ENCODE measurements at regions not wholly inside any gene's neighbourhood (a gene's known extent, or its start where the extent isn't known, plus 50 kb on each side); places are given as distances from the start of the nearest gene placed in this dataset.
"Not testable (repeated sequence)": the region's sequence is repeated elsewhere in the genome, so short reads cannot be mapped to it uniquely, and the experiment has no call there.

- DNase-seq: no peak
Measured at GRCh38 chr17:65301184-65301583, 164.0 kb downstream of the RGS9 start.

DNA sequence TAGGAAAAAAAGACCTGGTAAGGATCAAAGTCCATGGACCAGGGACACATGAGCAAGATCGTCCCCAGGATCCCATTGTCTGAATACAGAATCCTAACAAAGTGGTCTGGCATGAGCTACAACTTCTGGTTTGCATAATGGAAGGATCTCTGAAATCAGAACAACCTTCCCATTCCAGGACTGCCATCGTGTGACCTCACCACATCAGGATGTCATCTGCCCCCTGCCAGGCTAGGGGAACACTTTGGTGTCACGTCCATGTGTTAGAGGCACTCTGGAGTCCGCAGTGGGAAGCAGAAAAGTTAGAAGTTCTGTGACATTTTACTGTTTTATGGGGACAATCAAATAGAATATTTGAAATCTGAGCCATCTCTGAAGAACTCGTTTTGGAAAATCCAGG is 160.7 kb downstream of the RGS9 start:
- no peak for DNase-seq

DNA sequence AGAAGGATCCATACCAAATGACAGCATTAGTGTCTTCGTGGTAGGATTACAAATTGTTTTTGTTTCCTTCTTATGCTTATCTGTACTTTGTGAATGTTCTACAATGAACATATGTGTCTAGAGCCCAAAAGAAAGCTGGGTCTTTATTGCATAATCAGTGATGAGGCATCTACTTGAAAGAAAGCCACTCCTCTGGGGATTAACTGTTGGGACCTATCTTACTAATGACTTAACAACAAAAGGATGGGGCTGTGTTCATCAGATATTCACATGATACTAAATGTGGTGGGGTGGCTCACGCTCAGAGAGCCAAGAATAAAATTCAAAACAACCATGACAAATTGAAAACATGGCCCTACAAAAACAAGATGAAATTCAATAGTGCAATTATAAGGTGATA is 160.2 kb downstream of the RGS9 start:
- no peak for DNase-seq

DNA sequence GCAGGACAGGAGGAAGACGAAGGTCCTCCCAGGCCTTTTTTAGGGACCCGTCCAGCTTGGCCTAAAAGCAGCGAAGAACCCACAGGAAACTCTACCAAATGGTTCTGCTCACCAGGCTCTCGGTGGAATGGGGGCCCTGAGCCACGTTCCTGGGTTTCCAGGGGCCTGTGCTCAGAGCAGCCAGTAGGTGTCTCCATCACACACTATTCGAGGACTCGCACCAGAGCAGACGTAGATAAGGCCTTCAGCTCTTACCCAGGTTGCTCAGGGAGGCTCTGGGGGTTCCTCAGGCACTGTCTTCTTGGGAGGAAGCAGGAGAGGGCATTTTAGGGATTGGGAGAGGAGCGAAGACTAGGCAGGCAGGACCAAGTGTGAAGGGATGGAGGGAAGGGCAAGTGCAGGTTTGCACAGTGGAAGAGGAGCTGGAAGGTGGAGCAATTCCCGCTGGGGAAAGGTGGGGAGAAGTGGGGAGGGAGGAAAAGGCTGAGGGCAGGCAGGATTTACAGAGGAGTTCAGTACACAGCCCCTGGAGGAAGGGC is 157.1 kb downstream of the RGS9 start:
- peak; percentile 52 for DNase-seq

DNA sequence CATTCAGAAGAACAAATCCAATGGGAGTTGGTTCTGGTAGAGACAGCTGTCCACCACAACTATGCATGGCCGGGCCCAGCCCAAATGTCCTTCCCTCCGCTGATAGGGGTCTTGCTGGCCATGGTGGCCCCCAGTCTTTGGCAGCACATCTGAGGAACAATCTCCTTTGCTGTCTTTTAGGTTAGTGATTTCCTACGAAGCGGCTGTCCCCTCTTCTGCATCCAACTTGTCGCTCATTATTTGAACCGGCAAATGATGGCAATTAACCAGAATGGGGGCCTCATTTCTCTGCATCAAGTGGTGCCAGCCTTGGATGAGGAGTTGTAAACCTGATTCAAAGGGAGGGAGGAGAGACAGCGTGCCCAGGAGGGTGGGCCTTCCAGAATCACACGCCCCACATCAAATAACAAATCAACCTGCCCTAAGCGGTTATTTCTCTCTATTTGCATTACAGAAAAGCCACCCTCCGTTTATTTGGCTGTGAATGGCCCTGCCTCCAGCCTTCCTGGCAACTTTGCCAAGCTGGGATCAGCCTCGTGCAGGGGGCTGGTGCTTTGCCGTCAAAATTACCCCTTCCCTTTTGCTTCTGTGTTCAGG is 156.5 kb downstream of the RGS9 start:
- no peak for DNase-seq

- no peak for DNase-seq
Measured at GRCh38 chr17:65292430-65292829, 155.3 kb downstream of the RGS9 start.

DNA sequence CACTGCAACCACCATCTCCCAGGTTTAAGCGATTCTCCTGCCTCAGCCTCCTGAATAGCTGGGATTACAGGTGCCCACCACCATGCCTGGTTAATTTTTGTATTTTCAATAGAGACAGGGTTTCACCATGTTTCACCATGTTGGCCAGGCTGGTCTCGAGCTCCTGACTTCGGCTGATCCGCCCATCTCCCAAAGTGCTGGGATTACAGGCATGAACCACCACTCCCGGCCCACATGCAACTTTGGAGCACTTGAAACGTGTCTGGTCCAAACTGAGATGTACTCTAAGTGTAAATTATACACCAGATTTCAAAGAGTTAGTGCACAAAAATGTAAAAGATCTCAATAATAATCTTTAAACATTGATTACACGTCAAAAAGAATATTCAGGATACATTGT is 154.1 kb downstream of the RGS9 start:
- not testable (repeated sequence) for DNase-seq

DNA sequence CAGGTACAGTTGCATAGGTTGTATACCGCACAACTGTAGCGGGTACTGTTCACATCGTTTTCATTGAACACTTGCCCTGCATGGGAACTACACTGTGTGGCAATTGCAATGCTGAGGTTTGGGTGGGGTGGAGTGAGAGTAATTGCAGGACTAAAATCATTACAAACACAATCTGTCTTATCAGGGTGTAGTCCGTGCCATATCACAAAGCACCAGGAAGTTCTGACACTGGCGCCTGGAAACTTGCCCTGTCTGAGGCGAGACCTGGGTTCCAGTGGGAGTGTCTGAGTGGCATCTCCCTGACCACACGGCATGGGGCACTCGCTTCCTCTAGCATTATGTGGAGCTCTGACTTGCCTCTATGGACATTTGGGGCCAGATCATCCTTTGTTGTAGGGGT is 153.4 kb downstream of the RGS9 start:
- no peak for DNase-seq

DNA sequence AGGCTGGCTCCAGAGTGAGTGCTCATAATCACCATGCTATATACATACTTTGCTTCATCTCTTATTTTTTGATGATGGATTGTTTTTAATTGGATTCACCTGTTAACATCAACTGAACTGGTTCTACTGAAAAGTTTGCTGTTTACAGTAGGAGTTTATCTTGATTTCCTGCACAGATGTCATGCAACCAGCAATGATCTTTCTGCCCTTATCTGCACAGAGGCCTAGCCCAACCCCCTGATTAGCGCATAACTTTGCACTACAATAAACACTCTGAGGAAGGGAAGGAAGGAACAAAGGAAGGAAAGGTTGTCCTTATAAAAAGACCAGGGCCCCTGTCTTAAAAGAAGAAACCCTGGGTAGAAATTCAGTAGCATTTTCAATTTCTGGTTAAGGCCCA is 152.9 kb downstream of the RGS9 start:
- no peak for DNase-seq

DNA sequence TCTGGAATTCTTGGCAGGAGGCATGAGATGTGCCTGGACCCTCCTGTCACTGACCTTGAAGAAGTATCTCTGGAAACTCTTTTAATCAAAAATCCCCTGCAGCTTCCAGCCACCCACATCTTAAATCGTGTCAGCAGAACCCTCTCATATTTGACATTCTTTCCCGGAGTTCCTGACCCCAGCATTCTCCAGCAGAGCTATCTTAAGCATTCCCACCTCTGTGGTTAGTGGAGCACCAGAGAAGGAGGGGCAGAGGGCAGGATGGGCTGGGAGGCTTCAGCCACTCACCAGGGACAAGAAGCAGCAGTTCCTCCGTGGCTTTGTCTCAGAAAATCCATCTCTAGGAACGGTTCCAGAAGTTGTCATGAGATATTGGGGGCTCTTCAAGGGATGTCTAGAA is 149.9 kb downstream of the RGS9 start:
- DNase-seq: no peak

DNA sequence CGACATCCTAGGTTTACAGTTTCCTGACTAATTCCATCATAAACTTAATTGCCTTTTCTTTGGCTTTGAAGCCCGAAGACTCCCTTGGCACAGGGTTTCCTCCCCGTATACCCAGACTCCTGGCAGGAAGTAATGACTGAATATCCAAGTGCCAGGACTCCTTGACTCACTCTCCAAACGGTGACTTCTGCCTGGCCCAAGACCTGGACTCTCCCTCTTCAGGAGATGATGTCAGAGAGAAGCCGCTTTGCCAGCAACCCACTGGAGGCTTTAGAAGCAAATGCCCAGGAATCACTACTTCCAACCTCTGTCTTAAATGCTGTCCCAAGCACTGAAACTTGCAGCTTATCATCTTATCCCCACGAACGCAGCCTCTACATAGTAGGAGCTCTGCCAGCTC is 146.5 kb downstream of the RGS9 start:
- DNase-seq: no peak

DNA sequence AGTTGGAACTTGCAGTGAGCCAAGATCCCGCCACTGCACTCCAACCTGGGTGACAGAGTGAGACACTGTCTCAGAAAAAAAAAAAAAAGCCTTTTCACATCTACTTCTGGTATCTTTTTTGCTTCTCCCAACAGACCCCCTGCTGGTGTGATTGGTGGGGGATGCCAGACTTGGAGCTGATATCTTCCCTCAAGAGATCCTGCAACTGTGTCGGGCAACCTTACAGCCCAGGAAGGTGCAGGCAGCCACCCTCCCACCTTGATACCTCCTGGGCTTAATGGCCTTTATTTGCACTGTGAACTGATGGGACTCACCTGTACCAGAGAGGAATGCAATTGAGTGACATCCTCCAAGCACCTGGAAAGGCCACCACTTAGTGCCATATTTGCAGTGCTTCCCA is 142.3 kb downstream of the RGS9 start:
- no peak for DNase-seq

GRCh38 chr17:65278820-65279184 is 141.6 kb downstream of the RGS9 start:
- DNase-seq: no peak

GRCh38 chr17:65278050-65278819 is 141.1 kb downstream of the RGS9 start:
- DNase-seq: peak; percentile 12

DNA sequence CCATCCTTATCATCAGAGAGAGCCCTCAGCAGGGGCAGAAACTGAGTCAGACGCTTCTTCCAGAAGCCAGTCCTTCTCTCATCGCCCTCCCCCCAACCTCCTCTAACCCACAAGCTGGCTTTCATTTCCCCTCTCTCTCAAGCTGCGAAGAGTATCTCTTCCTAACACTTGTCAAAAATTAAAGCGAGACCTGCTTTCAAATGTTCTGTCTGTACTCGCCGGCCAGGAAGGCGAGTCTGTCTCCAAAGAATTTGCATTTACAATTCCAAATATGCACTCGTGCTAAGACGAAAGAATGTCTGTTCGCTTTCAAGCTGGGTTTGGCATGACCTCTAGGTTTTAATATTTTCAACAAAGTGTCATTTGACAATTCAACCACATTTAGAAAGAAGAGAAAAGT is 140.4 kb downstream of the RGS9 start:
- DNase-seq: no peak

All from NCI-H510A (cell line).